ENCODE measurements at regions not wholly inside any gene's neighbourhood (a gene's known extent, or its start where the extent isn't known, plus 50 kb on each side); places are given as distances from the start of the nearest gene placed in this dataset.

GRCh38 chr2:70024284-70024683 lies 62.9 kb upstream of the ASPRV1 start:
- TF ChIP-seq EZH2 (IDR thresholded peaks at IDR 0.05; ENCODE audit: low read length): no peak
- FAIRE-seq (no peak), DNase-seq (ENCODE audit: low read depth, low spot score) (no peak)
- no peaks in the 10 kb centered on the region for H3K4me1 ChIP-seq (ENCODE audit: control insufficient read depth, extremely low read depth, insufficient read depth, low read length)
- no peak overlapping the region for H3K4me2 ChIP-seq (ENCODE audit: control insufficient read depth, extremely low read depth, insufficient read depth, low read depth, low read length)
- H3K4me3 ChIP-seq (ENCODE audit: control insufficient read depth in 2 of 3, extremely low read depth in 1 of 3, insufficient read depth in 2 of 3, low read depth in 1 of 3, low read length in 3 of 3): no peak overlapping the region
- dilution Hi-C loops (cut with MboI; ENCODE audit: extremely low pct_ligation_motif_present, low sequenced_read_pairs): no loop called here
- no peaks in the 10 kb centered on the region for H3K36me3 ChIP-seq (ENCODE audit: control insufficient read depth in 2 of 2, extremely low read depth in 1 of 2, insufficient read depth in 2 of 2, low read length in 2 of 2)
- H3K79me2 ChIP-seq (ENCODE audit: control insufficient read depth, insufficient read depth, low read length): no peaks in the 10 kb centered on the region
- H4K20me1 ChIP-seq (ENCODE audit: control insufficient read depth, extremely low read depth, insufficient read depth, low read length): no peaks in the 10 kb centered on the region
- no peaks in the 10 kb centered on the region for H3K9me3 ChIP-seq (ENCODE audit: control insufficient read depth, low read depth, low read length)
- H3K27me3 ChIP-seq (ENCODE audit: control insufficient read depth, extremely low read depth, insufficient read depth, low read length): no peaks in the 10 kb centered on the region
- H3K9ac ChIP-seq (ENCODE audit: control insufficient read depth, extremely low read depth, insufficient read depth, low read length): no peak overlapping the region
- no peak overlapping the region for H3K27ac ChIP-seq (ENCODE audit: control insufficient read depth, insufficient read depth, low read length)
- no peak overlapping the region for H2AFZ ChIP-seq (ENCODE audit: control insufficient read depth, low read length)
- no peaks in the 10 kb centered on the region for H3K9me1 ChIP-seq (ENCODE audit: control insufficient read depth, extremely low read depth, insufficient read depth, low read length)

GRCh38 chr2:70019096-70019495 lies 57.7 kb upstream of the ASPRV1 start:
- Histone ChIP-seq H3K4me3 (ENCODE audit: control insufficient read depth in 2 of 3, extremely low read depth in 1 of 3, insufficient read depth in 2 of 3, low read depth in 1 of 3, low read length in 3 of 3) (no peak overlapping the region), H3K9ac (ENCODE audit: control insufficient read depth, extremely low read depth, insufficient read depth, low read length) (no peak overlapping the region), H4K20me1 (ENCODE audit: control insufficient read depth, extremely low read depth, insufficient read depth, low read length) (no peaks in the 10 kb centered on the region), H3K9me1 (ENCODE audit: control insufficient read depth, extremely low read depth, insufficient read depth, low read length) (no peaks in the 10 kb centered on the region), H3K4me2 (ENCODE audit: control insufficient read depth, extremely low read depth, insufficient read depth, low read depth, low read length) (no peak overlapping the region), H3K36me3 (ENCODE audit: control insufficient read depth in 2 of 2, extremely low read depth in 1 of 2, insufficient read depth in 2 of 2, low read length in 2 of 2) (no peaks in the 10 kb centered on the region), H3K27ac (ENCODE audit: control insufficient read depth, insufficient read depth, low read length) (no peak overlapping the region), H3K79me2 (ENCODE audit: control insufficient read depth, insufficient read depth, low read length) (no peaks in the 10 kb centered on the region), H3K27me3 (ENCODE audit: control insufficient read depth, extremely low read depth, insufficient read depth, low read length) (no peaks in the 10 kb centered on the region), H2AFZ (ENCODE audit: control insufficient read depth, low read length) (no peak overlapping the region), H3K4me1 (ENCODE audit: control insufficient read depth, extremely low read depth, insufficient read depth, low read length) (no peaks in the 10 kb centered on the region), H3K9me3 (ENCODE audit: control insufficient read depth, low read depth, low read length) (no peaks in the 10 kb centered on the region)
- FAIRE-seq (no peak), DNase-seq (ENCODE audit: low read depth, low spot score) (no peak)
- dilution Hi-C loops (cut with MboI; ENCODE audit: extremely low pct_ligation_motif_present, low sequenced_read_pairs): no loop called here
- TF ChIP-seq EZH2 (IDR thresholded peaks at IDR 0.05; ENCODE audit: low read length): no peak
- TF ChIP-seq, protein P1, sequence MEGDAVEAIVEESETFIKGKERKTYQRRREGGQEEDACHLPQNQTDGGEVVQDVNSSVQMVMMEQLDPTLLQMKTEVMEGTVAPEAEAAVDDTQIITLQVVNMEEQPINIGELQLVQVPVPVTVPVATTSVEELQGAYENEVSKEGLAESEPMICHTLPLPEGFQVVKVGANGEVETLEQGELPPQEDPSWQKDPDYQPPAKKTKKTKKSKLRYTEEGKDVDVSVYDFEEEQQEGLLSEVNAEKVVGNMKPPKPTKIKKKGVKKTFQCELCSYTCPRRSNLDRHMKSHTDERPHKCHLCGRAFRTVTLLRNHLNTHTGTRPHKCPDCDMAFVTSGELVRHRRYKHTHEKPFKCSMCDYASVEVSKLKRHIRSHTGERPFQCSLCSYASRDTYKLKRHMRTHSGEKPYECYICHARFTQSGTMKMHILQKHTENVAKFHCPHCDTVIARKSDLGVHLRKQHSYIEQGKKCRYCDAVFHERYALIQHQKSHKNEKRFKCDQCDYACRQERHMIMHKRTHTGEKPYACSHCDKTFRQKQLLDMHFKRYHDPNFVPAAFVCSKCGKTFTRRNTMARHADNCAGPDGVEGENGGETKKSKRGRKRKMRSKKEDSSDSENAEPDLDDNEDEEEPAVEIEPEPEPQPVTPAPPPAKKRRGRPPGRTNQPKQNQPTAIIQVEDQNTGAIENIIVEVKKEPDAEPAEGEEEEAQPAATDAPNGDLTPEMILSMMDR (optimal IDR thresholded peaks at IDR 0.05 in 1 of 3, IDR thresholded peaks at IDR 0.05 in 1 of 3, conservative IDR thresholded peaks at IDR 0.05 in 1 of 3; ENCODE audit: extremely low read depth in 1 of 3, insufficient read depth in 2 of 3, low read length in 3 of 3): no peak

GRCh38 chr2:70017962-70018361 lies 56.5 kb upstream of the ASPRV1 start:
- TF ChIP-seq, protein P1 (optimal IDR thresholded peaks at IDR 0.05 in 1 of 3, IDR thresholded peaks at IDR 0.05 in 1 of 3, conservative IDR thresholded peaks at IDR 0.05 in 1 of 3; ENCODE audit: extremely low read depth in 1 of 3, insufficient read depth in 2 of 3, low read length in 3 of 3): no peak
- TF ChIP-seq EZH2 (IDR thresholded peaks at IDR 0.05; ENCODE audit: low read length): no peak
- Histone ChIP-seq H3K36me3 (ENCODE audit: control insufficient read depth in 2 of 2, extremely low read depth in 1 of 2, insufficient read depth in 2 of 2, low read length in 2 of 2) (no peaks in the 10 kb centered on the region), H3K9me3 (ENCODE audit: control insufficient read depth, low read depth, low read length) (no peaks in the 10 kb centered on the region), H3K4me3 (ENCODE audit: control insufficient read depth in 2 of 3, extremely low read depth in 1 of 3, insufficient read depth in 2 of 3, low read depth in 1 of 3, low read length in 3 of 3) (no peak overlapping the region), H4K20me1 (ENCODE audit: control insufficient read depth, extremely low read depth, insufficient read depth, low read length) (no peaks in the 10 kb centered on the region), H3K27me3 (ENCODE audit: control insufficient read depth, extremely low read depth, insufficient read depth, low read length) (no peaks in the 10 kb centered on the region), H3K4me1 (ENCODE audit: control insufficient read depth, extremely low read depth, insufficient read depth, low read length) (no peaks in the 10 kb centered on the region), H3K9me1 (ENCODE audit: control insufficient read depth, extremely low read depth, insufficient read depth, low read length) (no peaks in the 10 kb centered on the region), H3K9ac (ENCODE audit: control insufficient read depth, extremely low read depth, insufficient read depth, low read length) (no peak overlapping the region), H2AFZ (ENCODE audit: control insufficient read depth, low read length) (no peak overlapping the region), H3K27ac (ENCODE audit: control insufficient read depth, insufficient read depth, low read length) (no peak overlapping the region), H3K79me2 (ENCODE audit: control insufficient read depth, insufficient read depth, low read length) (no peaks in the 10 kb centered on the region), H3K4me2 (ENCODE audit: control insufficient read depth, extremely low read depth, insufficient read depth, low read depth, low read length) (no peak overlapping the region)
- no peak for DNase-seq (ENCODE audit: low read depth, low spot score)
- dilution Hi-C loops (cut with MboI; ENCODE audit: extremely low pct_ligation_motif_present, low sequenced_read_pairs): no loop called here
- FAIRE-seq: no peak
